Left lung (tissue), 4 donors: ENCODE measurements at regions not wholly inside any gene's neighbourhood (a gene's known extent, or its start where the extent isn't known, plus 50 kb on each side); places are given as distances from the start of the nearest gene placed in this dataset.

Source experiments
- ATAC-seq: fragments of 200-7000 bp; cut with Tn5 transposase; one replicate; pipeline ENCODE4 v1.9.1; 2020; ENCODE audit warnings: moderate library complexity
- DNase-seq, 4 donors: peaks; one replicate each; pipeline ENCODE4 v3.0.0-alpha.2; 2013 to 2020
- H3K27ac ChIP-seq, 2 donors: fragments of 200-600 bp; sonication (generic) in 1 of 2; one replicate each; pipeline versions ENCODE4 v1.5.0 to v1.8.0; 2020 to 2021
- H3K27me3 ChIP-seq, 2 donors: fragments of 200-600 bp; sonication (generic) in 1 of 2; one replicate each; pipeline versions ENCODE4 v1.5.0 to v1.8.0; 2020 to 2021
- H3K36me3 ChIP-seq, 2 donors: fragments of 200-600 bp; sonication (generic) in 1 of 2; one replicate each; pipeline versions ENCODE4 v1.5.0 to v1.8.0; 2020 to 2021
- H3K4me1 ChIP-seq, 2 donors: fragments of 200-600 bp; one replicate each; pipeline ENCODE4 v1.8.0; 2021
- H3K4me3 ChIP-seq, 2 donors: fragments of 200-600 bp; sonication (generic) in 1 of 2; one replicate each; pipeline versions ENCODE4 v1.5.0 to v1.8.0; 2020 to 2021; ENCODE audit warnings: mild to moderate bottlenecking in 1 of 2
- H3K9me3 ChIP-seq, 2 donors: fragments of 200-600 bp; sonication (generic) in 1 of 2; one replicate each; pipeline versions ENCODE4 v1.5.0 to v1.8.0; 2020 to 2021
- CTCF ChIP-seq, 2 donors: fragments of 200-600 bp; sonication (generic) in 1 of 2; IDR thresholded peaks; one replicate each; pipeline versions ENCODE4 v1.5.0 to v1.8.0; 2021; ENCODE audit warnings: antibody characterized with exemption in 2 of 2
- intact Hi-C, 2 donors: fragments of 100-400 bp; cut with DNase I; formaldehyde crosslinking; loops; one replicate each; pipeline versions ENCODE4 v1.11.2 to v1.14.2; 2022
- donor health status: DM: no; HTN: yes; CAD: no.
- donor health status: DM: no; HTN: no; CAD: no.

DNA sequence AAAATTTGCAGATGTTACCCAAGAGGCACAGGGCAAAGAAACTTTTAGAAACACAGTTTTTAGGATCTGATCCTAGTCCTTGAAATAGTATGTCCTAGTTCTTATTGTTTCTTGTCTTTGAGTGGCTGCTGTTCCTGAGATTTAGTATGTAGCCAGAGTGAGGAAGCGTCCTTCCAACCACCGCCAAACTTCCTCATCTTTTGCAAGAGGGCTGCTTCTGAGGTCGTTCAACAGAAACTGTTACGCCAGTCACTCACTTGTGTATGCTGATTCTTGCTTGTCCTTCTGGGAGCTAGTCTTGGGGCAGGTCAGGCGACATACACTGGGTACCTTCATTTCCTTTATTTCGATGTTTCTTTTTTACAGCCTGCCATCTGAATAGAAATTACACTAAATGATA, 577.3 kb upstream of the ZNF717 start:
- no peak overlapping the region for H3K27ac ChIP-seq
- H3K4me1 ChIP-seq = no peaks in the 10 kb centered on the region
- peaks cover 0 to 3% of the 10 kb centered on the region in 2 donors for H3K9me3 ChIP-seq
- no peak for TF ChIP-seq CTCF (IDR thresholded peaks at IDR 0.05)
- intact Hi-C loops = no loop called here
- no peak overlapping the region for H3K4me3 ChIP-seq
- DNase-seq (no peak), ATAC-seq (no peak)
- no peaks in the 10 kb centered on the region for H3K36me3 ChIP-seq
- H3K27me3 ChIP-seq = no peaks in the 10 kb centered on the region

DNA sequence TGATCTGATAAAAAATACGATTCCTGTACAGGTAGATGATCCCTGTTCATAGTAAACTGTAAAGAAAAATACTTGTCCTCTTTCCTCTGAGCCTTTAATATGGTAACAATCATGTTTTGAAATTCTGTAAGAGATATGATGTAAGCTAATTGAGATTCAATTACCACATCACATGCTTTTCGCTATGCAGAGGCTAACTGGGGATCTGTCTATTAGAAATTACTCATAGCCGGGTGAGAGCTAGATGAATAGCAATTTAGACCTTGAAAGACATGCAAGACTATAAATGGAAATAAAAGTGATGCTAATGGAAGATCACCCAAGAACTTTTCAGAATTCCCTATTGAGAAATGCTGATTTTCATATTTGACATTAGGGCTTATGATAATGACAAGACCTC, 579.9 kb upstream of the ZNF717 start:
- no peak for TF ChIP-seq CTCF (IDR thresholded peaks at IDR 0.05)
- Histone ChIP-seq H3K9me3 (peaks cover 0 to 3% of the 10 kb centered on the region in 2 donors), H3K4me3 (no peak overlapping the region), H3K36me3 (no peaks in the 10 kb centered on the region), H3K27ac (no peak overlapping the region), H3K27me3 (no peaks in the 10 kb centered on the region), H3K4me1 (no peaks in the 10 kb centered on the region)
- DNase-seq = no peak
- intact Hi-C loops = no loop called here
- ATAC-seq = no peak

GRCh38 chr3:76367281-76367680, 581.9 kb upstream of the ZNF717 start:
- intact Hi-C loops = no loop called here
- no peak for ATAC-seq
- Histone ChIP-seq H3K27ac (no peak overlapping the region), H3K9me3 (no peaks in the 10 kb centered on the region), H3K36me3 (no peaks in the 10 kb centered on the region), H3K4me3 (no peak overlapping the region), H3K4me1 (no peaks in the 10 kb centered on the region), H3K27me3 (no peaks in the 10 kb centered on the region)
- TF ChIP-seq CTCF (IDR thresholded peaks at IDR 0.05) = no peak
- DNase-seq = no peak

- H3K27ac ChIP-seq = no peak overlapping the region
- H3K27me3 ChIP-seq = no peaks in the 10 kb centered on the region
- no peak for DNase-seq
- H3K9me3 ChIP-seq = no peaks in the 10 kb centered on the region
- no peak for TF ChIP-seq CTCF (IDR thresholded peaks at IDR 0.05)
- intact Hi-C loops = no loop called here
- ATAC-seq = no peak
- no peaks in the 10 kb centered on the region for H3K4me1 ChIP-seq
- no peak overlapping the region for H3K4me3 ChIP-seq
- no peaks in the 10 kb centered on the region for H3K36me3 ChIP-seq
These were observed 583.8 kb upstream of the ZNF717 start for GRCh38 chr3:76369170-76369569.

GRCh38 chr3:76370749-76371520, 585.6 kb upstream of the ZNF717 start:
- Histone ChIP-seq H3K36me3 (no peaks in the 10 kb centered on the region), H3K27me3 (no peaks in the 10 kb centered on the region), H3K4me3 (no peak overlapping the region), H3K9me3 (no peaks in the 10 kb centered on the region), H3K4me1 (no peaks in the 10 kb centered on the region), H3K27ac (no peak overlapping the region)
- no peak for DNase-seq
- no peak for ATAC-seq
- intact Hi-C loops = no loop called here
- no peak for TF ChIP-seq CTCF (IDR thresholded peaks at IDR 0.05)
